CD14-positive monocyte (primary cell): ENCODE measurements at regions not wholly inside any gene's neighbourhood (a gene's known extent, or its start where the extent isn't known, plus 50 kb on each side); places are given as distances from the start of the nearest gene placed in this dataset.

Experiments
- DNase-seq, 3 donors: peaks; one replicate each; pipeline ENCODE4 v3.0.0-alpha.2; 2011 to 2022
- H2AFZ ChIP-seq: 2 replicates; pipeline ENCODE4 v1.6.0; 2012; ENCODE audit warnings: mild to moderate bottlenecking, low read depth, low read length, inconsistent platforms; ENCODE audit not compliant: insufficient read depth, poor library complexity, severe bottlenecking
- H3K27ac ChIP-seq, 2 donors: 1 replicate in 1 of 2; 2 replicates in 1 of 2; pipeline ENCODE4 v1.5.1; 2012 to 2013; ENCODE audit warnings: low read length in 2 of 2, control low read depth in 1 of 2, inconsistent platforms in 1 of 2, low read depth in 1 of 2, mild to moderate bottlenecking in 1 of 2
- H3K27me3 ChIP-seq, 2 donors: one replicate each; pipeline versions ENCODE4 v1.6.0 to v1.6.1; 2011 to 2013; ENCODE audit warnings: low read length in 2 of 2; ENCODE audit not compliant: control insufficient read depth in 2 of 2, insufficient read depth in 2 of 2
- H3K36me3 ChIP-seq, 2 donors: replicated peaks in 1 of 2; 1 replicate in 1 of 2; 2 replicates in 1 of 2; pipeline versions ENCODE4 v1.5.1 to v1.6.1; 2012 to 2013; ENCODE audit warnings: low read length in 2 of 2, control low read depth in 1 of 2, inconsistent platforms in 1 of 2, mild to moderate bottlenecking in 1 of 2; ENCODE audit not compliant: insufficient read depth in 2 of 2, control insufficient read depth in 1 of 2
- H3K4me1 ChIP-seq, 2 donors: 1 replicate in 1 of 2; 2 replicates in 1 of 2; pipeline versions ENCODE4 v1.5.1 to v1.6.1; 2012 to 2013; ENCODE audit warnings: low read length in 2 of 2, control low read depth in 1 of 2, inconsistent platforms in 1 of 2, mild to moderate bottlenecking in 1 of 2, moderate library complexity in 1 of 2; ENCODE audit not compliant: insufficient read depth in 2 of 2, control insufficient read depth in 1 of 2
- H3K4me2 ChIP-seq: replicated peaks from 2 replicates; pipeline ENCODE3; 2012; ENCODE audit warnings: low read length, moderate library complexity, mild to moderate bottlenecking; ENCODE audit not compliant: poor library complexity, severe bottlenecking; ENCODE audit errors: extremely low read depth
- H3K4me3 ChIP-seq, 3 experiments: fragments of 200-600 bp in 1 of 3; sonication (generic) in 1 of 3; replicated peaks in 1 of 3; 1 replicate in 2 of 3; 2 replicates in 1 of 3; pipeline ENCODE4 v1.5.1; 2011 to 2013; ENCODE audit warnings: low read length in 3 of 3, mild to moderate bottlenecking in 3 of 3, control low read depth in 2 of 3, low read depth in 2 of 3, inconsistent platforms in 1 of 3, moderate library complexity in 1 of 3
- H3K79me2 ChIP-seq: 2 replicates; pipeline ENCODE4 v1.6.0; 2012; ENCODE audit warnings: mild to moderate bottlenecking, control low read depth, inconsistent platforms, low read length, moderate library complexity; ENCODE audit not compliant: insufficient read depth
- H3K9ac ChIP-seq: 2 replicates; pipeline ENCODE4 v1.6.0; 2017; ENCODE audit warnings: low read length, mild to moderate bottlenecking; ENCODE audit not compliant: insufficient read depth, poor library complexity, severe bottlenecking
- H3K9me3 ChIP-seq, 2 donors: replicated peaks in 1 of 2; 1 replicate in 1 of 2; 2 replicates in 1 of 2; pipeline versions ENCODE4 v1.5.1 to v1.6.1; 2012 to 2013; ENCODE audit warnings: low read length in 2 of 2, control low read depth in 1 of 2; ENCODE audit not compliant: control insufficient read depth in 1 of 2, insufficient read depth in 1 of 2
- H4K20me1 ChIP-seq: 2 replicates; pipeline ENCODE4 v1.6.0; 2012; ENCODE audit warnings: mild to moderate bottlenecking, low read length, control low read depth, moderate library complexity; ENCODE audit not compliant: insufficient read depth
- H3K27ac Mint-ChIP-seq, 7 donors: one replicate each; pipeline ENCODE4 v1.8.0; 2020; ENCODE audit warnings: mild to moderate bottlenecking in 7 of 7, mixed read lengths in 7 of 7, moderate library complexity in 6 of 7, inconsistent platforms in 2 of 7
- H3K27me3 Mint-ChIP-seq, 3 donors: one replicate each; pipeline ENCODE4 v1.8.0; 2021 to 2022; ENCODE audit warnings: low read depth in 3 of 3, mild to moderate bottlenecking in 3 of 3, mixed read lengths in 3 of 3, moderate library complexity in 3 of 3, inconsistent platforms in 1 of 3
- H3K36me3 Mint-ChIP-seq, 2 donors: one replicate each; pipeline ENCODE4 v1.8.0; 2020; ENCODE audit warnings: mixed read lengths in 2 of 2, inconsistent platforms in 1 of 2, mild to moderate bottlenecking in 1 of 2
- H3K4me1 Mint-ChIP-seq: one replicate; pipeline ENCODE4 v1.8.0; 2020; ENCODE audit warnings: mild to moderate bottlenecking, mixed read lengths
- H3K4me3 Mint-ChIP-seq, 2 donors: one replicate each; pipeline ENCODE4 v1.8.0; 2020; ENCODE audit warnings: mild to moderate bottlenecking in 2 of 2, mixed read lengths in 2 of 2, moderate library complexity in 1 of 2
- H3K9me3 Mint-ChIP-seq, 7 donors: one replicate each; pipeline ENCODE4 v1.8.0; 2020 to 2022; ENCODE audit warnings: mixed read lengths in 7 of 7, mild to moderate bottlenecking in 6 of 7, moderate library complexity in 6 of 7, inconsistent platforms in 2 of 7
- CTCF ChIP-seq: fragments of 200-600 bp; IDR thresholded peaks from one replicate; pipeline ENCODE4 v1.8.0; 2022; ENCODE audit warnings: antibody characterized with exemption, mild to moderate bottlenecking
- WGBS: methylation state at CpG from one replicate; pipeline ENCODE4 v1.1.5; 2013; ENCODE audit warnings: missing lambda C conversion rate; ENCODE audit not compliant: insufficient coverage; 5-methylcytosine and 5-hydroxymethylcytosine counted together
- intact Hi-C, 2 donors: fragments of 100-400 bp; cut with micrococcal nuclease; formaldehyde crosslinking; loops; one replicate each; pipeline versions ENCODE4 v1.15.0 to v1.15.1; 2023

- H3K4me2 ChIP-seq, result no peak overlapping the region
- Mint-ChIP-seq H3K4me1 (no peaks in the 10 kb centered on the region), H3K9me3 (no peaks in the 10 kb centered on the region), H3K36me3 (no peaks in the 10 kb centered on the region), H3K27me3 (peaks cover 0 to 2% (median 0%) of the 10 kb centered on the region in 3 donors), H3K27ac (no peak overlapping the region), H3K4me3 (no peak overlapping the region)
- TF ChIP-seq CTCF, result no peak
- intact Hi-C loops, result no loop called here
- DNase-seq, result no peak
- no peaks in the 10 kb centered on the region for H3K27me3 ChIP-seq
- H4K20me1 ChIP-seq, result no peaks in the 10 kb centered on the region
- H3K9me3 ChIP-seq, result no peaks in the 10 kb centered on the region
- H3K4me3 ChIP-seq, result no peak overlapping the region
- WGBS, result no CpG with 5 or more reads among the region's 3 CpGs
- no peaks in the 10 kb centered on the region for H3K4me1 ChIP-seq
- no peak overlapping the region for H2AFZ ChIP-seq
- H3K36me3 ChIP-seq, result no peaks in the 10 kb centered on the region
- H3K27ac ChIP-seq, result no peak overlapping the region
- no peaks in the 10 kb centered on the region for H3K79me2 ChIP-seq
- no peak overlapping the region for H3K9ac ChIP-seq
Observed at GRCh38 chr18:30712383-30712782, 330.2 kb downstream of the DSC3 start.

GRCh38 chr18:30709595-30709994 lies 332.9 kb downstream of the DSC3 start:
- no peaks in the 10 kb centered on the region for H3K27me3 ChIP-seq
- no peak overlapping the region for H3K9ac ChIP-seq
- Mint-ChIP-seq H3K36me3 (no peaks in the 10 kb centered on the region), H3K27me3 (no peaks in the 10 kb centered on the region), H3K4me3 (no peak overlapping the region), H3K27ac (no peak overlapping the region), H3K4me1 (no peaks in the 10 kb centered on the region), H3K9me3 (peaks cover 0 to 3% (median 0%) of the 10 kb centered on the region in 7 donors)
- H3K4me1 ChIP-seq, result no peaks in the 10 kb centered on the region
- H3K36me3 ChIP-seq, result no peaks in the 10 kb centered on the region
- no peak overlapping the region for H3K4me3 ChIP-seq
- DNase-seq, result no peak
- H4K20me1 ChIP-seq, result no peaks in the 10 kb centered on the region
- H3K9me3 ChIP-seq, result no peaks in the 10 kb centered on the region
- no peak overlapping the region for H2AFZ ChIP-seq
- intact Hi-C loops, result no loop called here
- no peak overlapping the region for H3K4me2 ChIP-seq
- no peak overlapping the region for H3K27ac ChIP-seq
- no CpG with 5 or more reads among the region's 1 CpG for WGBS
- no peaks in the 10 kb centered on the region for H3K79me2 ChIP-seq
- no peak for TF ChIP-seq CTCF
